MCF 10A (cell line): ENCODE measurements at regions not wholly inside any gene's neighbourhood (a gene's known extent, or its start where the extent isn't known, plus 50 kb on each side); places are given as distances from the start of the nearest gene placed in this dataset.
"Not testable (repeated sequence)": the region's sequence is repeated elsewhere in the genome, so short reads cannot be mapped to it uniquely, and the experiment has no call there.

Experiments used
- BruUV-seq: library from RNA; stranded (reverse); fragments of 400-500 nt; replicated peaks from 2 replicates; lab custom pipeline; 2021; lab: Mats Ljungman, UMichigan
- CTCF ChIA-PET: fragments of 300-600 bp; sonication (Branson Sonifier 250); formaldehyde crosslinking; extraction: SDS; loops from one replicate; lab custom pipeline; 2021; ENCODE audit warnings: antibody characterized with exemption, inconsistent platforms; lab: Yijun Ruan, JAX
- POLR2A ChIA-PET: fragments of 300-600, 350-650 bp; sonication (Branson Sonifier 250); formaldehyde crosslinking; extraction: SDS; loops from one replicate; lab custom pipeline; 2020; ENCODE audit warnings: antibody characterized with exemption, inconsistent platforms; lab: Yijun Ruan, JAX
- DNase-seq: peaks from one replicate; pipeline ENCODE4 v3.0.0-alpha.2; 2018; ENCODE audit not compliant: unreplicated experiment
- H3K27ac Mint-ChIP-seq: one replicate; pipeline ENCODE4 v1.8.0; 2022; ENCODE audit warnings: mild to moderate bottlenecking, low read depth, mixed read lengths; ENCODE audit not compliant: unreplicated experiment
- H3K27me3 Mint-ChIP-seq: one replicate; pipeline ENCODE4 v1.8.0; 2022; ENCODE audit warnings: mixed read lengths; ENCODE audit not compliant: insufficient read depth, unreplicated experiment
- H3K36me3 Mint-ChIP-seq: one replicate; pipeline ENCODE4 v1.8.0; 2022; ENCODE audit warnings: mild to moderate bottlenecking, moderate library complexity, mixed read lengths; ENCODE audit not compliant: insufficient read depth, unreplicated experiment
- H3K4me1 Mint-ChIP-seq: one replicate; pipeline ENCODE4 v1.8.0; 2022; ENCODE audit warnings: mixed read lengths; ENCODE audit not compliant: insufficient read depth, unreplicated experiment
- H3K4me3 Mint-ChIP-seq: one replicate; pipeline ENCODE4 v1.8.0; 2022; ENCODE audit warnings: mild to moderate bottlenecking, moderate library complexity, mixed read lengths; ENCODE audit not compliant: unreplicated experiment
- H3K9me3 Mint-ChIP-seq: one replicate; pipeline ENCODE4 v1.8.0; 2022; ENCODE audit warnings: mixed read lengths; ENCODE audit not compliant: unreplicated experiment
- CTCF ChIP-seq: fragments of 200-600 bp; IDR thresholded peaks from one replicate; pipeline ENCODE4 v1.8.0; 2022; ENCODE audit warnings: antibody characterized with exemption, mild to moderate bottlenecking; ENCODE audit not compliant: unreplicated experiment
- intact Hi-C: fragments of 100-400 bp; cut with micrococcal nuclease; formaldehyde crosslinking; loops from 2 replicates; pipeline ENCODE4 v1.14.1; 2022

- H3K27me3 Mint-ChIP-seq, result peaks cover 20% of the 10 kb centered on the region
- DNase-seq, result no peak
These were observed 71.2 kb upstream of the ERCC4 start for GRCh38 chr16:13848795-13849194.

GRCh38 chr16:13850173-13850572 is 69.8 kb upstream of the ERCC4 start:
- DNase-seq, POLR2A ChIA-PET, H3K4me3 Mint-ChIP-seq, H3K9me3 Mint-ChIP-seq, H3K27ac Mint-ChIP-seq, intact Hi-C loops, H3K4me1 Mint-ChIP-seq, BruUV-seq, CTCF ChIA-PET, H3K36me3 Mint-ChIP-seq: not testable (repeated sequence)
- peaks cover 22% of the 10 kb centered on the region for H3K27me3 Mint-ChIP-seq

More at GRCh38 chr16:13848795-13849194, 71.2 kb upstream of the ERCC4 start:
- Mint-ChIP-seq H3K4me3 (no peak overlapping the region), H3K27ac (no peak overlapping the region), H3K4me1 (no peaks in the 10 kb centered on the region), H3K9me3 (no peaks in the 10 kb centered on the region), H3K36me3 (no peaks in the 10 kb centered on the region)
- ChIA-PET POLR2A (no interaction called here), CTCF (interaction anchor here (0.7 kb wide), 1 partner anchor 401 kb away, joined by 3 read pairs; no protein-coding TSS in a partner anchor)
- intact Hi-C loops, result no loop called here
- no peak for TF ChIP-seq CTCF
- BruUV-seq, result no TSS peak

- DNase-seq, result no peak
- ChIA-PET POLR2A (no interaction called here), CTCF (no interaction called here)
- no TSS peak for BruUV-seq
- H3K27me3 Mint-ChIP-seq, result peaks cover 17% of the 10 kb centered on the region
- TF ChIP-seq CTCF, result no peak
- no peaks in the 10 kb centered on the region for H3K36me3 Mint-ChIP-seq
- intact Hi-C loops, result no loop called here
- no peak overlapping the region for H3K27ac Mint-ChIP-seq
- no peak overlapping the region for H3K4me3 Mint-ChIP-seq
- H3K9me3 Mint-ChIP-seq, result no peaks in the 10 kb centered on the region
- H3K4me1 Mint-ChIP-seq, result no peaks in the 10 kb centered on the region
These were observed 67.1 kb upstream of the ERCC4 start for GRCh38 chr16:13852827-13853226.

GRCh38 chr16:13856398-13856797 is 63.6 kb upstream of the ERCC4 start:
- Mint-ChIP-seq H3K4me1 (no peaks in the 10 kb centered on the region), H3K27me3 (peaks cover 32% of the 10 kb centered on the region), H3K4me3 (no peak overlapping the region), H3K27ac (no peak overlapping the region), H3K36me3 (no peaks in the 10 kb centered on the region), H3K9me3 (no peaks in the 10 kb centered on the region)
- intact Hi-C loops, result no loop called here
- POLR2A ChIA-PET, result interaction anchor here (0.6 kb wide), 1 partner anchor 453 kb away, joined by 3 read pairs; no protein-coding TSS in a partner anchor
- no TSS peak for BruUV-seq
- no peak for TF ChIP-seq CTCF
- DNase-seq, result no peak
- CTCF ChIA-PET, result no interaction called here
